Erythroblast (primary cell): ENCODE measurements at regions not wholly inside any gene's neighbourhood (a gene's known extent, or its start where the extent isn't known, plus 50 kb on each side); places are given as distances from the start of the nearest gene placed in this dataset.

ENCODE experiments used
- GATA1 ChIP-seq: IDR thresholded peaks from 2 replicates; pipeline ENCODE4 v1.6.1; 2011; ENCODE audit warnings: low read depth, mild to moderate bottlenecking, control low read depth, low read length, moderate library complexity
- POLR2A ChIP-seq: IDR thresholded peaks from 2 replicates; pipeline ENCODE4 v1.6.1; 2011; ENCODE audit warnings: mild to moderate bottlenecking, low read length

DNA sequence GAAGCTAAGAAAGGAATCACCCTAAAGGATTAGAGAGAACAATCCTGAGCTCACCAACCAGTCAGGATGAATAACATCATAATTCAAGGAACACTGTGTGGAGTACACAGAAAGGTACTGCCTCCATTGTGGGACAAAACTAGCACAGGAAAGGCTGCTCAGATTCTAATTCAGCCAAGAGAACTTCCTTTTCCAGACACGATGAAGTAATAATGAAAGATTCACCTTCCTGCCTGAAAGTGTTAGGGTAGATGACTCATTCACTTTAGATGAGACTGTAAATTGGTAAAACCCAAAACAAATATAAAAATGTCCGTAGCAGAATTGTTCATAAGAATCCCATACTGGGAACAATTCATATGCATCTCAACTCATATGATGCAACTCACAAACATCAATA, 167.2 kb downstream of the CDC14C start:
- no peak for TF ChIP-seq POLR2A
- no peak for TF ChIP-seq GATA1
